T-helper 2 cell treated with Interferon-gamma antibody and Interleukin-4, amounts not matched to agents 100 ng/mL and 5 ng/mL, for 36 hours (primary cell): ENCODE measurements at regions not wholly inside any gene's neighbourhood (a gene's known extent, or its start where the extent isn't known, plus 50 kb on each side); places are given as distances from the start of the nearest gene placed in this dataset.

Source experiments
- intact Hi-C: fragments of 100-400 bp; cut with micrococcal nuclease; formaldehyde crosslinking; loops from one replicate; pipeline ENCODE4 v1.15.1; 2023

- intact Hi-C loops, result no loop called here
Observed at GRCh38 chr17:77266891-77267341, 126.1 kb downstream of the SEC14L1 start.

GRCh38 chr17:77269696-77270681 is 129.2 kb downstream of the SEC14L1 start:
- intact Hi-C loops, result no loop called here

- intact Hi-C loops, result no loop called here
Observed at GRCh38 chr17:77271411-77271810, 130.6 kb downstream of the SEC14L1 start.

- intact Hi-C loops, result no loop called here
Observed at GRCh38 chr17:77273397-77274085, 132.8 kb downstream of the SEC14L1 start.

- intact Hi-C loops, result no loop called here
Observed at GRCh38 chr17:77274096-77274845, 133.5 kb downstream of the SEC14L1 start.

GRCh38 chr17:77279448-77280303 is 138.9 kb downstream of the SEC14L1 start:
- intact Hi-C loops, result no loop called here

- intact Hi-C loops, result no loop called here
Observed at GRCh38 chr17:77280304-77281121, 139.7 kb downstream of the SEC14L1 start.

- intact Hi-C loops, result no loop called here
Observed at GRCh38 chr17:77281122-77281903, 140.5 kb downstream of the SEC14L1 start.

- intact Hi-C loops, result no loop called here
Observed at GRCh38 chr17:77281904-77282367, 141.2 kb downstream of the SEC14L1 start.

- intact Hi-C loops, result no loop called here
Observed at GRCh38 chr17:77282524-77283515, 142.1 kb downstream of the SEC14L1 start.

GRCh38 chr17:77284023-77284617 is 143.4 kb downstream of the SEC14L1 start:
- intact Hi-C loops, result no loop called here

GRCh38 chr17:77285594-77286390 is 145.0 kb downstream of the SEC14L1 start:
- intact Hi-C loops, result no loop called here

GRCh38 chr17:77286391-77286640 is 145.5 kb downstream of the SEC14L1 start:
- intact Hi-C loops, result no loop called here

- intact Hi-C loops, result no loop called here
Observed at GRCh38 chr17:77286641-77287431, 146.1 kb downstream of the SEC14L1 start.

GRCh38 chr17:77287432-77288068 is 146.8 kb downstream of the SEC14L1 start:
- intact Hi-C loops, result no loop called here
